Neuronal stem cell (in vitro differentiated cells): ENCODE measurements at regions not wholly inside any gene's neighbourhood (a gene's known extent, or its start where the extent isn't known, plus 50 kb on each side); places are given as distances from the start of the nearest gene placed in this dataset.

Experiments
- DNase-seq: peaks from one replicate; pipeline ENCODE4 v3.0.0-alpha.2; 2013; ENCODE audit warnings: low spot score
- H2AFZ ChIP-seq: one replicate; pipeline ENCODE4 v1.6.1; 2013; ENCODE audit warnings: mild to moderate bottlenecking, low read length, inconsistent platforms
- H2AK5ac ChIP-seq: 2 replicates; pipeline ENCODE4 v1.6.1; 2013; ENCODE audit warnings: low read depth, mild to moderate bottlenecking, inconsistent platforms, low read length, moderate library complexity, mixed read lengths
- H2BK120ac ChIP-seq: 2 replicates; pipeline ENCODE4 v1.6.1; 2013; ENCODE audit warnings: low read depth, mild to moderate bottlenecking, inconsistent platforms, low read length, moderate library complexity, mixed read lengths
- H2BK12ac ChIP-seq: one replicate; pipeline ENCODE4 v1.6.1; 2013; ENCODE audit warnings: low read length, inconsistent platforms
- H2BK15ac ChIP-seq: 2 replicates; pipeline ENCODE4 v1.6.1; 2013; ENCODE audit warnings: mild to moderate bottlenecking, low read length, inconsistent platforms, mixed read lengths
- H2BK5ac ChIP-seq: one replicate; pipeline ENCODE4 v1.6.1; 2013; ENCODE audit warnings: inconsistent platforms, mild to moderate bottlenecking, low read length, moderate library complexity
- H3K14ac ChIP-seq: one replicate; pipeline ENCODE4 v1.6.1; 2013; ENCODE audit warnings: low read length, inconsistent platforms
- H3K18ac ChIP-seq: 2 replicates; pipeline ENCODE4 v1.6.1; 2013; ENCODE audit warnings: low read length, inconsistent platforms
- H3K23ac ChIP-seq: 2 replicates; pipeline ENCODE4 v1.6.1; 2013; ENCODE audit warnings: low read depth, mild to moderate bottlenecking, mixed read lengths, low read length, inconsistent platforms; ENCODE audit not compliant: poor library complexity
- H3K27ac ChIP-seq: replicated peaks from 3 replicates; pipeline ENCODE4 v1.5.1; 2013; ENCODE audit warnings: low read length, inconsistent platforms
- H3K27me3 ChIP-seq, 3 experiments: 2 replicates each; pipeline ENCODE4 v1.6.1; 2013; ENCODE audit warnings: low read length in 3 of 3, mild to moderate bottlenecking in 2 of 3, inconsistent platforms in 1 of 3, low read depth in 1 of 3, mixed read lengths in 1 of 3, moderate library complexity in 1 of 3; ENCODE audit not compliant: control insufficient read depth in 3 of 3, insufficient read depth in 3 of 3
- H3K36me3 ChIP-seq, 2 donors: replicated peaks in 1 of 2; 2 replicates each; pipeline ENCODE4 v1.6.1; 2013; ENCODE audit warnings: low read length in 2 of 2; ENCODE audit not compliant: control insufficient read depth in 2 of 2, insufficient read depth in 2 of 2
- H3K4ac ChIP-seq: 2 replicates; pipeline ENCODE4 v1.6.1; 2013; ENCODE audit warnings: inconsistent platforms, mild to moderate bottlenecking, low read length, moderate library complexity
- H3K4me1 ChIP-seq, 2 donors: 1 replicate in 1 of 2; 2 replicates in 1 of 2; pipeline ENCODE4 v1.6.1; 2013; ENCODE audit warnings: low read length in 2 of 2, low read depth in 1 of 2; ENCODE audit not compliant: control insufficient read depth in 2 of 2, insufficient read depth in 1 of 2
- H3K4me2 ChIP-seq: one replicate; pipeline ENCODE4 v1.6.1; 2013; ENCODE audit warnings: mild to moderate bottlenecking, low read length, inconsistent platforms; ENCODE audit not compliant: insufficient read depth, poor library complexity, severe bottlenecking
- H3K4me3 ChIP-seq, 2 donors: 2 replicates each; pipeline ENCODE4 v1.5.1; 2013; ENCODE audit warnings: low read length in 2 of 2, mild to moderate bottlenecking in 2 of 2, inconsistent platforms in 1 of 2, moderate library complexity in 1 of 2
- H3K79me1 ChIP-seq: one replicate; pipeline ENCODE4 v1.6.1; 2013; ENCODE audit warnings: low read depth, mild to moderate bottlenecking, inconsistent platforms, low read length, moderate library complexity
- H3K9ac ChIP-seq: one replicate; pipeline ENCODE4 v1.6.1; 2013; ENCODE audit warnings: mild to moderate bottlenecking, low read depth, low read length, inconsistent platforms; ENCODE audit not compliant: poor library complexity
- H3K9me3 ChIP-seq, 2 donors: replicated peaks in 1 of 2; 2 replicates each; pipeline versions ENCODE3 to v1.6.1; 2013; ENCODE audit warnings: low read length in 2 of 2, mild to moderate bottlenecking in 2 of 2, inconsistent platforms in 1 of 2, low read depth in 1 of 2, mixed read lengths in 1 of 2, moderate library complexity in 1 of 2; ENCODE audit not compliant: control insufficient read depth in 2 of 2, insufficient read depth in 1 of 2
- H4K8ac ChIP-seq: one replicate; pipeline ENCODE4 v1.6.1; 2013; ENCODE audit warnings: low read depth, mild to moderate bottlenecking, inconsistent platforms, low read length, moderate library complexity
- H4K91ac ChIP-seq: one replicate; pipeline ENCODE4 v1.6.1; 2013; ENCODE audit warnings: low read length, low read depth, mild to moderate bottlenecking, inconsistent platforms; ENCODE audit not compliant: poor library complexity
- WGBS, 2 donors: extraction: QIAGEN DNeasy Blood & Tissue Kit; methylation state at CpG; one replicate each; pipeline ENCODE4 v1.1.7; 2013; ENCODE audit warnings: missing lambda C conversion rate in 2 of 2, mixed read lengths in 1 of 2; ENCODE audit not compliant: insufficient read length in 2 of 2, insufficient replicate concordance in 1 of 2; ENCODE audit errors: extremely low coverage in 2 of 2; 5-methylcytosine and 5-hydroxymethylcytosine counted together

DNA sequence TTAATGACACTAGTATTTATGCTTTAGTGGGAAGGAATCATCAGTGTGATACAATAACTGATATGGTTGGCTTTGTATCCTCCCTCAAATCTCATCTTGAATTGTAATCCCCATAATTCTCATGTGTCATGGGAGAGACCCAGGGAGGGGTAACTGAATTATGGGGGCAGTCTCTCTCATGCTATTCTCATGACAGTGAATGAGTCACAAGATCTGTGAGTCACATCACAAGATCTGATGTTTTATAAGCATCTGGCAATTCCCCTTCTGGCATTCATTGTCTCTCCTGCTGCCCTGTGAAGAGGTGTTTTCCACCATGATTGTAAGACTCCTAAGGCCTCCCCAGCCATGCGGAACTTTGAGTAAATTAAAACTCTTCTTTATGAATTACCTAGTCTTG is 1760.3 kb downstream of the NCAM2 start:
- Histone ChIP-seq H3K18ac (no peak overlapping the region), H3K36me3 (no peaks in the 10 kb centered on the region), H4K91ac (no peak overlapping the region), H3K4ac (no peak overlapping the region), H3K4me2 (no peak overlapping the region), H2BK12ac (no peak overlapping the region), H3K9me3 (no peaks in the 10 kb centered on the region), H2BK15ac (no peak overlapping the region), H4K8ac (no peak overlapping the region), H3K27ac (no peak overlapping the region), H2BK5ac (no peak overlapping the region), H3K9ac (no peak overlapping the region), H3K4me3 (no peak overlapping the region), H3K79me1 (no peaks in the 10 kb centered on the region), H3K14ac (no peak overlapping the region), H2AK5ac (no peak overlapping the region), H3K23ac (no peak overlapping the region), H3K4me1 (no peaks in the 10 kb centered on the region), H3K27me3 (no peaks in the 10 kb centered on the region), H2AFZ (no peak overlapping the region), H2BK120ac (no peak overlapping the region)
- no CpG with 5 or more reads among the region's 1 CpG for WGBS, 2 donors
- DNase-seq = no peak

- Histone ChIP-seq H3K4me2 (no peak overlapping the region), H2BK120ac (no peak overlapping the region), H3K27me3 (no peaks in the 10 kb centered on the region), H3K9me3 (no peaks in the 10 kb centered on the region), H2BK5ac (no peak overlapping the region), H2AK5ac (no peak overlapping the region), H2BK15ac (no peak overlapping the region), H4K91ac (no peak overlapping the region), H3K18ac (no peak overlapping the region), H3K36me3 (no peaks in the 10 kb centered on the region), H3K27ac (no peak overlapping the region), H3K4ac (no peak overlapping the region), H2BK12ac (no peak overlapping the region), H3K79me1 (no peaks in the 10 kb centered on the region), H2AFZ (no peak overlapping the region), H3K9ac (no peak overlapping the region), H3K4me3 (no peak overlapping the region), H3K4me1 (no peaks in the 10 kb centered on the region), H3K14ac (no peak overlapping the region), H3K23ac (no peak overlapping the region), H4K8ac (no peak overlapping the region)
- DNase-seq = no peak
- WGBS, 2 donors = no CpG with 5 or more reads among the region's 2 CpGs
Measured at GRCh38 chr21:22762463-22762862, 1764.3 kb downstream of the NCAM2 start.

- H3K18ac ChIP-seq = no peak overlapping the region
- no peaks in the 10 kb centered on the region for H3K36me3 ChIP-seq
- no peaks in the 10 kb centered on the region for H3K9me3 ChIP-seq
- H3K79me1 ChIP-seq = no peaks in the 10 kb centered on the region
- H3K9ac ChIP-seq = no peak overlapping the region
- H3K23ac ChIP-seq = no peak overlapping the region
- H2BK120ac ChIP-seq = no peak overlapping the region
- no peak overlapping the region for H3K27ac ChIP-seq
- no peak overlapping the region for H3K4ac ChIP-seq
- no peaks in the 10 kb centered on the region for H3K4me1 ChIP-seq
- no peak overlapping the region for H3K14ac ChIP-seq
- H2BK15ac ChIP-seq = no peak overlapping the region
- H2AFZ ChIP-seq = no peak overlapping the region
- H4K91ac ChIP-seq = no peak overlapping the region
- no peak for DNase-seq
- no peak overlapping the region for H2AK5ac ChIP-seq
- H2BK12ac ChIP-seq = no peak overlapping the region
- no peaks in the 10 kb centered on the region for H3K27me3 ChIP-seq
- H4K8ac ChIP-seq = no peak overlapping the region
- no peak overlapping the region for H3K4me3 ChIP-seq
- H2BK5ac ChIP-seq = no peak overlapping the region
- no CpG with 5 or more reads among the region's 3 CpGs for WGBS, 2 donors
- no peak overlapping the region for H3K4me2 ChIP-seq
Measured at GRCh38 chr21:22763442-22763841, 1765.2 kb downstream of the NCAM2 start.

DNA sequence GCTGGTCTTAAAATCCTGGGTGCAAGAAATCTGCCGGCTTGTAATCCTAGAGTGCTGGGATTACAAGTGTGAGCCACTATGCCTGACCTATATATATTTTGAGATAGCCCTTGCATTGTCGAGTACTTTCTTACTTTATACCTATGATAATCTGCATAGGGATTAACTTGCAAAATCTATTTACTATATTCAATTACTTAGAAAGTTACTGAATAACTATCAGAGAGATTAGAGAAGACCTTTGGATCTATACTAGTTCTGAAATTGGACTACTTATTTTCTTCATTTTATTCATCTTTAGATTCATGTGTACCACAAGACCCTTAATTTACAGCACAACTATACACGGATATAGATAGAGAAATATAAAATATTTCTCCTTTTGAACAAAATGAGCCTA is 1766.0 kb downstream of the NCAM2 start:
- H4K8ac ChIP-seq = no peak overlapping the region
- H3K9ac ChIP-seq = no peak overlapping the region
- no peak overlapping the region for H4K91ac ChIP-seq
- H3K9me3 ChIP-seq = no peaks in the 10 kb centered on the region
- no peak overlapping the region for H2BK12ac ChIP-seq
- no peaks in the 10 kb centered on the region for H3K27me3 ChIP-seq
- H3K14ac ChIP-seq = no peak overlapping the region
- no peak overlapping the region for H3K23ac ChIP-seq
- no peaks in the 10 kb centered on the region for H3K79me1 ChIP-seq
- no peak overlapping the region for H3K27ac ChIP-seq
- no peak overlapping the region for H3K4ac ChIP-seq
- no CpG with 5 or more reads among the region's 3 CpGs for WGBS, 2 donors
- H3K4me3 ChIP-seq = no peak overlapping the region
- no peak overlapping the region for H2BK120ac ChIP-seq
- no peak overlapping the region for H3K4me2 ChIP-seq
- H3K36me3 ChIP-seq = no peaks in the 10 kb centered on the region
- no peaks in the 10 kb centered on the region for H3K4me1 ChIP-seq
- H2AK5ac ChIP-seq = no peak overlapping the region
- no peak overlapping the region for H2BK5ac ChIP-seq
- H3K18ac ChIP-seq = no peak overlapping the region
- no peak for DNase-seq
- no peak overlapping the region for H2AFZ ChIP-seq
- no peak overlapping the region for H2BK15ac ChIP-seq
